AG04449 (cell line): ENCODE measurements at regions not wholly inside any gene's neighbourhood (a gene's known extent, or its start where the extent isn't known, plus 50 kb on each side); places are given as distances from the start of the nearest gene placed in this dataset.

Experiments used
- CTCF ChIA-PET: fragments of 350-600 bp; formaldehyde crosslinking; extraction: SDS; loops from one replicate; lab custom pipeline; 2021; ENCODE audit warnings: antibody characterized with exemption; lab: Yijun Ruan, JAX
- POLR2A ChIA-PET: fragments of 400-600, 350-600 bp; formaldehyde crosslinking; extraction: SDS; loops from one replicate; lab custom pipeline; 2020; ENCODE audit warnings: antibody characterized with exemption, inconsistent platforms; lab: Yijun Ruan, JAX
- DNase-seq: peaks from one replicate; pipeline ENCODE4 v3.0.0-alpha.2; 2010; ENCODE audit warnings: low read depth, low spot score
- H3K4me3 ChIP-seq: 2 replicates; pipeline ENCODE4 v1.5.1; 2011; ENCODE audit warnings: low read depth, mild to moderate bottlenecking, control low read depth, low read length
- TF ChIP-seq, protein P1 (sequence below): IDR thresholded peaks from one replicate; pipeline ENCODE4 v1.5.1; 2011; ENCODE audit warnings: mild to moderate bottlenecking, moderate library complexity, low read length, control low read depth, inconsistent platforms; ENCODE audit not compliant: insufficient read depth; ENCODE audit errors: missing control alignments

DNA sequence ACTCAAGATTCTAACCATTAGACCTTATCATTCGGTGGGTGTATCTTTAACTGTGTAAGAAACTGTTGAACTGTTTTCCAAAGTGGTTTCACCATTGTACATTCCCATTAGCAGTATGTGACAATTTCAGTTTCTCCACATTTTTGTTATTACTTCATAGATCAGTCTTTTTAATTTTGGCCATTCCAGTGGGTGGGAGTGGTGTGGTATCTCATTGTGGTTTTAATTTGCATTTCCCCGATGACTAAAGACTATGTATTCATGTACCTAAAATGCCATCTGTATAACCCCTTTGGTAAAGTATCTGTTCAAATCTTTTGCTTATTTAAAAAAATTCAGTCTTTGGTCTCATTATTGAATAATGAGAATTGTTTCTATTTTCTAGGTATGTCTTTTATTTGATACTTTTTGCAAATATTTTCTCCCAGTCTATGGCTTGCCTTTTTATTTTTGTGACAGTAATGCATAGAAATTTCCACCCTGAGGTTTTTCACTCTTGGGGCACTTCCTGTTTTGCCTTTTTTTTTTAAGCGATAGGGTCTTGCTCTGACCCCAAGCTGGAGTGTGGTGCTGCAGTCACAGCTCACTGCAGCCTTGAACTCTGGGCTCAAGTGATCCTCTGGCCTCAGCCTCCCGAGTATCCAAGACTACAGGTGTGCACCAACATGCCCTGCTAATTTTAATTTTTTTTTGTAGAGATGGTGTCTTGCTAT lies 141.1 kb upstream of the ITGB1 start:
- ChIA-PET CTCF (no interaction called here), POLR2A (interaction anchor here (0.7 kb wide), 1 partner anchor 17 kb away, joined by 4 read pairs; no protein-coding TSS in a partner anchor)
- H3K4me3 ChIP-seq, result no peak overlapping the region
- DNase-seq, result no peak
- TF ChIP-seq, protein P1, sequence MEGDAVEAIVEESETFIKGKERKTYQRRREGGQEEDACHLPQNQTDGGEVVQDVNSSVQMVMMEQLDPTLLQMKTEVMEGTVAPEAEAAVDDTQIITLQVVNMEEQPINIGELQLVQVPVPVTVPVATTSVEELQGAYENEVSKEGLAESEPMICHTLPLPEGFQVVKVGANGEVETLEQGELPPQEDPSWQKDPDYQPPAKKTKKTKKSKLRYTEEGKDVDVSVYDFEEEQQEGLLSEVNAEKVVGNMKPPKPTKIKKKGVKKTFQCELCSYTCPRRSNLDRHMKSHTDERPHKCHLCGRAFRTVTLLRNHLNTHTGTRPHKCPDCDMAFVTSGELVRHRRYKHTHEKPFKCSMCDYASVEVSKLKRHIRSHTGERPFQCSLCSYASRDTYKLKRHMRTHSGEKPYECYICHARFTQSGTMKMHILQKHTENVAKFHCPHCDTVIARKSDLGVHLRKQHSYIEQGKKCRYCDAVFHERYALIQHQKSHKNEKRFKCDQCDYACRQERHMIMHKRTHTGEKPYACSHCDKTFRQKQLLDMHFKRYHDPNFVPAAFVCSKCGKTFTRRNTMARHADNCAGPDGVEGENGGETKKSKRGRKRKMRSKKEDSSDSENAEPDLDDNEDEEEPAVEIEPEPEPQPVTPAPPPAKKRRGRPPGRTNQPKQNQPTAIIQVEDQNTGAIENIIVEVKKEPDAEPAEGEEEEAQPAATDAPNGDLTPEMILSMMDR, result no peak

DNA sequence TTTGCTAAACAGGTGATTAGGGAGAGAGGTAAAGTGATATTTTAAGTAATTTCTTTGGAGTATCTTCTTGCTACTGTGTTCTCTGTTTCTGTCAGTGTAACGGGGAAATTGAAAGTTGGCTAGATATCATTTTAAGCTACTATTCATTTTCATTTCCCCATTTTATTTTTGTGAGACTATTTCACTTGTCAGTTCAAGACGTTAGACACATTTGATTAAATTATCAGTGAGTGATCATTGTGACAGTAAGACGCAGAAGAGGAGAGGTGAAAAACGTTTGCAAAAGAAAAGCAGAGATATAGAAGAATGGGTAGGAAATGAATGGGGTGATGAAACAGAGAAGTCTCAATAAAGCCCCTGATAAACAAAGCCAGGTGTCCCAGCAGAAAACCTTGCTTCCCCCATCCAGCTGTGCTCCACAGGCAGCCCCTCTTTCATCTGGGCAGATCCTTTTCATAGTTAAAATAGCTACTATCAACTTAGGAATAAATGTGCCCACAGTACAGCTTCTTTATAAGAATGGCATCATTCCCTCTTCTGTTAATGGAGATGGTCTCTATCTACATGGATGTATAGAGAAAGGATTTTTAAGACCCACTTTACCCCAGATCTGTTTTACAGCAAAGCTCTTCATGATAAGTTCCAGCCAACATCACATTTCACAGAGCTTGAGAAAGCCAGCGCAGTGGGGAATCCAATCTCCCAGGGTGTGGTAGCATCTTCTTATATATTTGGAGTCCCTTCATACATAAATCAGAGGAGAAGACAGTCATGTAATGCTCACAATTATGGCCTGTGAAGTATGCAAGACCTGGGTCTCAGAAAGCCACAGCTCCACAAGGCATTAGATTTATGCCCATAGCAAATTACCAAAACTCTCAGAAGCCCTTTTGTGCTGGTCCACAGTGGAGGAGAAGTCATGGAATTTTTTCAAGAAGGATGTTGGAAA lies 138.1 kb upstream of the ITGB1 start:
- CTCF ChIA-PET, result interaction anchor here (1.1 to 1.7 kb wide), 3 partner anchors 12 to 21 kb away, joined by 3 read pairs; no protein-coding TSS in a partner anchor
- DNase-seq, result no peak
- POLR2A ChIA-PET, result no interaction called here
- TF ChIP-seq, protein P1, result no peak
- no peak overlapping the region for H3K4me3 ChIP-seq

DNA sequence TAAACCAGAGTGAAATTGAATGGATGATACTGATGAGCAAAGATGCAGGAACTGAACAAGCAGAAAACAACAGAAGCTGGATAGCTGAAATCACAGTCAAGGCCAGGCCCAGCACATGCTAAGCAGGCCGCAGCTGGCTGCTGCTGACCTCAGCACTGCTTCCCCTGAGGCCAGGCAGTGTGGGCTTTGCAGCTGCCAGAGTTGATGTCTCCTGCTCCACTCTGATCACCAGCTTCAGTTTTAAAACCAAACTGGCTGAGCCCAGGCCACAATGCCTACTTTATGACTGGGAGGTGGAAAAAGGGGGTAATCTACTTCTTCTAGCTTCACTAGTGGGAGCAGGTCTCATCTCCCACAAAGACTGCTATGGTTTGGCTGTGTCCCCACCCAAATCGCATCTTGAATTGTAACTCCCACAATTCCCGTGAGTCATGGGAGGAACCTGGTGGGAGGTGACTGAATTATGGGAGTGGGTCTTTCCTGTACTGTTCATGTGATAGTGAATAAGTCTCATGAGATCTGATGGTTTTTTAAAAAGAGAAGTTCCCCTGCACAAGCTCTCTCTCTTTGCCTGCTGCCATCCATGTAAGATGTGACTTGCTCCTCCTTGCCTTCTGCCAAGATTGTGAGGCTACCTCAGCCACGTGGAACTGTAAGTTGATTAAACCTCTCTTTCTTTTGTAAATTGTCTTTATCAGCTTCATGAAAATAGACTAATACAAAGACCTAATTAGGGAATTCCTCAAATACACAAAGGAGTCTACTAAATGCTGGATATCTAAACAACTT lies 136.4 kb upstream of the ITGB1 start:
- ChIA-PET POLR2A (no interaction called here), CTCF (interaction anchor here (0.7 to 1.0 kb wide), 2 partner anchors 27 to 85 kb away, joined by 4 read pairs; no protein-coding TSS in a partner anchor)
- DNase-seq, result no peak
- no peak overlapping the region for H3K4me3 ChIP-seq
- TF ChIP-seq, protein P1, result no peak

DNA sequence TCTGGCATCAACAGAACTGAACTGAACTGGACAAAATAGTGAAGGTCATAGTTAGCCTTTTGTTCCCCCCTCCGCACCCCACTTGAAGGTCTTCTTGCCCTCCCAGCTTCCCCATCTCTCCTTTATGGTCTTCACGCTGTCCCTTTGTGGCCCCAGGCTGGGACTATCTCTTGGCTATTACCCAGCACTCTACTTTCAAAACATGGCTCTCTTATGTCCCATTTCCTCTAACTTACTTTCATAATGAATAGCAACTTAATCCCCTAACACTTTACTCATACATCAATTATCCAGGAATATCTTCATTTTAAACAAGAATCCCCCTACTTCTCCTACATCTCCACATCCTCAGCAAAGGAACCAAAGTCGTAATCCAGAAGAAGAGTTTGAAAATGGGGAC lies 135.3 kb upstream of the ITGB1 start:
- ChIA-PET POLR2A (no interaction called here), CTCF (interaction anchor here (0.7 to 1.0 kb wide), 2 partner anchors 26 to 84 kb away, joined by 4 read pairs; no protein-coding TSS in a partner anchor)
- no peak overlapping the region for H3K4me3 ChIP-seq
- TF ChIP-seq, protein P1, result no peak
- no peak for DNase-seq

DNA sequence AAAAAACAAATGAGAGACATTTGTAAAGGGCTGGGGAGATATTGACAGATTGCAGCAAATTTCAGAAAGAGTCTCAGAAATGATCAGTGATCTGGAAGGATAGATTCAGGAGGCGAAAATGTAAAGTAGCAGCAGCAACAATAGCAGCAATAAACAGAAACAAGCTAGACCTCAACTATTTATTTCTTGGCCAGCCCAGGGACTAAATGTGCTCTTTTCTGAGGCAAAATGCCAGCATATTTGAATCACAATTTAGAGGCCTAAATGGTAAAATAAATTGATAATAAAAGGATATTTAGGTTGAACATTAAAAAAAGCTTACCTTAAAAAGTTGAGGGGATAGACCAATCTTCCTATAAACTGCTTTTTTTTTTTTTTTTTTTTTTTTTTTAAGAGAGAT lies 134.6 kb upstream of the ITGB1 start:
- ChIA-PET POLR2A (no interaction called here), CTCF (no interaction called here)
- TF ChIP-seq, protein P1, result no peak
- no peak for DNase-seq
- no peak overlapping the region for H3K4me3 ChIP-seq
